ENCODE measurements at regions not wholly inside any gene's neighbourhood (a gene's known extent, or its start where the extent isn't known, plus 50 kb on each side); places are given as distances from the start of the nearest gene placed in this dataset.

GRCh38 chr3:72421786-72422185, 426.5 kb downstream of the SHQ1 start:
- H3K4me2 ChIP-seq (ENCODE audit: low read length): no peak overlapping the region
- no peak overlapping the region for H3K9ac ChIP-seq (ENCODE audit: low read length)
- H3K4me3 ChIP-seq (ENCODE audit: insufficient read depth, low read depth, low read length): no peak overlapping the region
- TF ChIP-seq EZH2 (IDR thresholded peaks at IDR 0.05; ENCODE audit: insufficient read depth, low read length) (no peak), CTCF (IDR thresholded peaks at IDR 0.05; ENCODE audit: insufficient read depth, low read depth, low read length) (no peak)
- peaks cover 93% of the 10 kb centered on the region for H4K20me1 ChIP-seq (ENCODE audit: insufficient read depth, low read length)
- no peak overlapping the region for H2AFZ ChIP-seq (ENCODE audit: low read depth, low read length)
- H3K27me3 Mint-ChIP-seq (ENCODE audit: low read depth, unreplicated experiment): no peaks in the 10 kb centered on the region
- H3K27ac Mint-ChIP-seq (ENCODE audit: unreplicated experiment): no peak overlapping the region
- H3K79me2 ChIP-seq (ENCODE audit: insufficient read depth, low read length): peaks cover 99% of the 10 kb centered on the region
- H3K4me1 ChIP-seq (ENCODE audit: insufficient read depth, low read length): peaks cover 4% of the 10 kb centered on the region
- peaks cover 2% of the 10 kb centered on the region for H3K9me3 Mint-ChIP-seq (ENCODE audit: unreplicated experiment)
- H3K36me3 Mint-ChIP-seq (ENCODE audit: low read depth, unreplicated experiment): no peaks in the 10 kb centered on the region
- H3K27me3 ChIP-seq (ENCODE audit: insufficient read depth, low read length): no peaks in the 10 kb centered on the region
- peaks cover 14% of the 10 kb centered on the region for H3K4me1 Mint-ChIP-seq (ENCODE audit: low read depth, unreplicated experiment)
- DNase-seq (ENCODE audit: low read depth) (no peak), FAIRE-seq (no peak)
- no peak overlapping the region for H3K27ac ChIP-seq (ENCODE audit: low read depth, low read length)
- no peaks in the 10 kb centered on the region for H3K36me3 ChIP-seq (ENCODE audit: insufficient read depth, low read length)
- no peak overlapping the region for H3K4me3 Mint-ChIP-seq (ENCODE audit: unreplicated experiment)
- no peaks in the 10 kb centered on the region for H3K9me3 ChIP-seq (ENCODE audit: insufficient read depth, low read depth, low read length)

- FAIRE-seq: peak; percentile 32
- peaks cover 2% of the 10 kb centered on the region for H3K9me3 Mint-ChIP-seq (ENCODE audit: unreplicated experiment)
These were observed 427.1 kb downstream of the SHQ1 start for GRCh38 chr3:72421126-72421525.

More at GRCh38 chr3:72421126-72421525, 427.1 kb downstream of the SHQ1 start:
- no peak for DNase-seq (ENCODE audit: low read depth)
- Histone ChIP-seq H3K79me2 (ENCODE audit: insufficient read depth, low read length) (peaks cover 99% of the 10 kb centered on the region), H3K4me2 (ENCODE audit: low read length) (no peak overlapping the region), H4K20me1 (ENCODE audit: insufficient read depth, low read length) (peaks cover 93% of the 10 kb centered on the region), H3K4me1 (ENCODE audit: insufficient read depth, low read length) (peaks cover 4% of the 10 kb centered on the region), H3K9me3 (ENCODE audit: insufficient read depth, low read depth, low read length) (no peaks in the 10 kb centered on the region), H3K27me3 (ENCODE audit: insufficient read depth, low read length) (no peaks in the 10 kb centered on the region), H3K9ac (ENCODE audit: low read length) (no peak overlapping the region), H2AFZ (ENCODE audit: low read depth, low read length) (no peak overlapping the region), H3K36me3 (ENCODE audit: insufficient read depth, low read length) (no peaks in the 10 kb centered on the region), H3K4me3 (ENCODE audit: insufficient read depth, low read depth, low read length) (no peak overlapping the region), H3K27ac (ENCODE audit: low read depth, low read length) (no peak overlapping the region)
- no peaks in the 10 kb centered on the region for H3K27me3 Mint-ChIP-seq (ENCODE audit: low read depth, unreplicated experiment)
- no peaks in the 10 kb centered on the region for H3K36me3 Mint-ChIP-seq (ENCODE audit: low read depth, unreplicated experiment)
- no peak for TF ChIP-seq CTCF (IDR thresholded peaks at IDR 0.05; ENCODE audit: insufficient read depth, low read depth, low read length)
- TF ChIP-seq EZH2 (IDR thresholded peaks at IDR 0.05; ENCODE audit: insufficient read depth, low read length): no peak
- no peak overlapping the region for H3K27ac Mint-ChIP-seq (ENCODE audit: unreplicated experiment)
- peaks cover 7% of the 10 kb centered on the region for H3K4me1 Mint-ChIP-seq (ENCODE audit: low read depth, unreplicated experiment)
- no peak overlapping the region for H3K4me3 Mint-ChIP-seq (ENCODE audit: unreplicated experiment)

All from astrocyte (in vitro differentiated cells and primary cell).